ENCODE measurements at regions not wholly inside any gene's neighbourhood (a gene's known extent, or its start where the extent isn't known, plus 50 kb on each side); places are given as distances from the start of the nearest gene placed in this dataset.
"Not testable (repeated sequence)": the region's sequence is repeated elsewhere in the genome, so short reads cannot be mapped to it uniquely, and the experiment has no call there.

DNA sequence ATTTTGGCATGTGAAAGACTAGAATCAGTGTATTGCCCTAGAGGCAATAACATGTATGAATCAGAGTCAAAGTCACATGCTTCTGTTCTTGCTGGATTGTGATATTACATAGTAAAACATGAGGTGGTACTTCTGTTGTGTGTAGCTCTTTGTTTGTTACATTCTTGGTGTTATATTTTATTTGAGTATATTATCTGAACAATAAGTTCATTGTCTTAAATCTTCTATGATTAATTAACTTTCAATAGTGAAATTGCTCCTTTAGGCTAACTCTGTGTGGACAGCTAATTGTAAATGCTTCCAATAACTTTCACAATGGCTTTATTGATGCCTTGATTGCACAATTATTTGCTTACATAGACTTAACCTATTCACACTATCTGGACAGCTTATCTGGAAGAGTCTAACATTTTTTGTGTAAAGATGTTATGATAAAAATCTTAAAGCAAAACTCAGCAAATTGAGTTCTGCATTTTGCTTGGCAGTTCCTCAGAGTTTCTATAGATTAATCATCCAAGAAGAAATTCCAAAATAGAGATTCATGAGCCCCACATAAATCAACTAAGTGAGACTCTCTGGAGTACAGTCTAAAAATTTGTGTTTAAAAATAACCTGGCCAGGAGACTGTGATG lies 239.6 kb upstream of the TUSC1 start:
- DNase-seq (ENCODE audit: low read depth): no peak

GRCh38 chr9:25913806-25914205 lies 235.6 kb upstream of the TUSC1 start:
- no peak for DNase-seq (ENCODE audit: low read depth)

- no peak for DNase-seq (ENCODE audit: low read depth)
Measured at GRCh38 chr9:25904701-25905100, 226.5 kb upstream of the TUSC1 start.

- DNase-seq (ENCODE audit: low read depth): no peak
Measured at GRCh38 chr9:25891527-25891926, 213.3 kb upstream of the TUSC1 start.

DNA sequence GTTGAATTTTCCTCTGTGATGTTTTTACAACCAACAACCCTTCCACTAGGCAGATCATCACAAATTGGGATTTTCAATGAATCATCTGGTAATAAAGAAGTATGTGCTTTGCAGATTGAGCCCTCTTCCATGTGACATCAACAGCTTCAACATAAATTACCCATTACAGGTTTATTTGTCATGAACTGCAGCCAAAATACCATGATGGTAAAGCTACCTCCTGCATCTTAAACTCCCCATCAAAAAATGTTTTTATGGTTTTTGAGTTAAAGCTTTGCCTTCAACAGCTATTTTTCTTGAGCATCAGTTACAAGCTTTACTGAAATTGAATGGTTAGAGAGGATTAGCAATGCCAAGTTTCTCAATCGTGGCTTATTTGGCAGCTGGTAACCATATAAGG lies 211.4 kb upstream of the TUSC1 start:
- DNase-seq (ENCODE audit: low read depth): no peak

DNA sequence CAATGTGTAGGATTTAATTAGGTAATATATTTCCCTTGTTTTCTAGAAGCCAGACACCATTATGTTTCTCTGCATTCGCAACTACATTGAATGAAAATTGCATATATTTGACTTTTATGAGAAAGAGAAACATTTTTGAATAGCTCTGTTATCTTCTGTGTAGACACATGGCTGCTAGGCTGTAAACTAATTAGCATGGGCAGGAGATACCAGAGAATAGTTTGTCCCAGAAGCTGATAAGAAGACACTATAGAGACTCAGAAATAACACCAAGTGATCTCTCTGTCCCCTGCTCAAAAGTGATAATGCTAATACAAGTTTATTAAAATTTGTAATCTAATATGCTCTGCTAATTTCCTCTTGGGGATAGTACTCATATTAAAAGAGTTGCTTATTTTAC lies 198.0 kb upstream of the TUSC1 start:
- no peak for DNase-seq (ENCODE audit: low read depth)

- no peak for DNase-seq (ENCODE audit: low read depth)
Measured at GRCh38 chr9:25864509-25864908, 186.3 kb upstream of the TUSC1 start.

- no peak for DNase-seq (ENCODE audit: low read depth)
Measured at GRCh38 chr9:25861421-25861820, 183.2 kb upstream of the TUSC1 start.

- DNase-seq (ENCODE audit: low read depth): no peak
Measured at GRCh38 chr9:25857147-25857546, 178.9 kb upstream of the TUSC1 start.

GRCh38 chr9:25850803-25851202 lies 172.6 kb upstream of the TUSC1 start:
- DNase-seq (ENCODE audit: low read depth): no peak

DNA sequence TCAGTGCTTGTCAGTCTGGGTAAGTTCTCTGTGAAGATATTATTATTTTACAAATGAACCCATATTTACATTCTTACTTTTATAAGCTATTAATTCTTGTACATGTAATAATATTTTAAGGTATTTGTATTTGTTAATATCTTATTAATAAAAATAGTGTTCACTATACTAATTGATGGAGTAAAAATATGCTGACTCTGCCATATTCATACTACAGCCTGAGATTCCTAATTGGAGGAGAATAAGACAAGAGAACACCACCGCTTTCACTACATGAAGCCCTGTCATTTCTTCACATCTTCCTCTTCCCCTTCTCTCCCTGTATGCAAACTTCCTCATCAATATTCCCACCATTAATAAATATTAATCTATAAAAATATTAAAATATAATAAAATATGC lies 167.6 kb upstream of the TUSC1 start:
- no peak for DNase-seq (ENCODE audit: low read depth)

DNA sequence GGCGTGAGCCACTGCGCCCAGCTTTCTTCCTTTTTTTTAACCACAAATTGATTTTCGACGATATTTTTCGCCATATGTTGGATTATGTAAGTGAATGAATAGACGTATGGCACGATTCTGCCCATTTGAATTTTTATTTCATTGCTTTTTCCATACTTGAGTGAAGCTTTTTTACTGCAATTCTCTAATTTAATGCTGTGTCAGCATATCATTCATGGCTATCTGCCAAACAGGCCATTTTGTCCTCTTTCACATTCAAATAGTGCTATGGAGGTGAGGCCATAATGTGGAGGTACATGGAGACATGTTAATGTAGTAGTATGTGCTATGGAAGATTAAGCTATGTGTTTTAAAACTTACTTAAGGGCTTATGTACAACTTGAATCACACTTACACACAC lies 152.1 kb upstream of the TUSC1 start:
- no peak for DNase-seq (ENCODE audit: low read depth)

DNA sequence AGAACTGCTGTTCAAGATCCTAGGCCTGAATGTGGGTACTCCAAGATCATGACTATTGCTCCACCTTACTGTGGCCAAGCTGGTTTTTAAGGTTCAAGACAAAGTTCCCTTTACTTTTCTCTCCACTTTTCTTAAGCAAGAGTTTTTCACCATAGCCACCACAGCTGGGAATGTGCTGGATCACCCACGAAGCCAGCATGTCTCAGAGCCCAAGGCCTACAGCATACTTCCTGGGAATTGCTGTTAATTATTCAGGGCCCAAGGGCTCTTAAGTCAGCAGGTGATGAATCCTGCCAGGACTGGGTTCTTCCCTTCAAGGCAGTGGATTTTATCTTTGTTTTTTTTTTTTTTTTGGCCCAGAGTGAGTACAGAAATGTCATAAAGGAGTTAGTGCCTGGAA lies 149.4 kb upstream of the TUSC1 start:
- DNase-seq (ENCODE audit: low read depth): no peak

GRCh38 chr9:25816439-25816838 lies 138.2 kb upstream of the TUSC1 start:
- DNase-seq (ENCODE audit: low read depth): no peak

DNA sequence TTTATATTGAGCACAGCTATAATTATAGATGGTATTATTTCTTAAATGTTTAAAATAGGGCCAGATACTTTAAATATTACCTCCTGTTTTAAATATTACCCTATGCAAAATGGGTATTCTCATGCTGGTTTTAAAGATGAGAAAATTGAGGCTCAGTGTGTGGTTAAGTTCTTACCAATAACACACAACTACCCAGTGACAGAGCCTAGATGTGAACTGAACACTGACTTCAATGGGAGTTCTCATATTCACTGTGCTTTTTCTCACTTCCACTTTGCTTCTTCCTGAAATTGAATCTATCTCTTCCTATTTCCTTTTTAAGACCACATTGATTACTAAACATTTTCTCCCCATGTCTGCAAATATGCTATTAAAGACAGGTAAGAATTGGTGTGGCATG lies 135.8 kb upstream of the TUSC1 start:
- no peak for DNase-seq (ENCODE audit: low read depth)

DNA sequence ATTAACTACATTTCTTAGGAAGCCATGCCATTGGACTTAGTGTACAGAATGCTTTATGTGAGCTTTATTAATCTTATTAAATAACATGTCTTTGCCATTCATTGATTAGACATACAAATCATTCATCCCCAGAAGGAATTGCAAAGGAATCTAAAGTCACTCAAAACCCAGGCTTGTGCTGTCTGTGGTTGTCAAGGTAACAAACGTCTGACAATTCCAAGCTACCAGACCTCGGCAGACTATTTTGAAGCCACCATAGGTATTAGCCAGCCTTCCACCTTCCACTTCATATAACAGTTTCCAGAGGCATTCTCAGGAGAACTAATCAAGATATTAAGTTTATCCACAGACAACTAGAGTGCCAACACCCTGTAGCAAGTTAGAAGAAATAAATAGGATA lies 135.2 kb upstream of the TUSC1 start:
- no peak for DNase-seq (ENCODE audit: low read depth)

GRCh38 chr9:25808554-25808953 lies 130.3 kb upstream of the TUSC1 start:
- no peak for DNase-seq (ENCODE audit: low read depth)

- DNase-seq (ENCODE audit: low read depth): no peak
Measured at GRCh38 chr9:25804856-25805255, 126.6 kb upstream of the TUSC1 start.

GRCh38 chr9:25801989-25802388 lies 123.7 kb upstream of the TUSC1 start:
- DNase-seq (ENCODE audit: low read depth): not testable (repeated sequence)

GRCh38 chr9:25773805-25774204 lies 95.6 kb upstream of the TUSC1 start:
- DNase-seq (ENCODE audit: low read depth): no peak

GRCh38 chr9:25755951-25756350 lies 77.7 kb upstream of the TUSC1 start:
- DNase-seq (ENCODE audit: low read depth): no peak

- no peak for DNase-seq (ENCODE audit: low read depth)
Measured at GRCh38 chr9:25752398-25752797, 74.2 kb upstream of the TUSC1 start.

GRCh38 chr9:25742256-25742655 lies 64.0 kb upstream of the TUSC1 start:
- DNase-seq (ENCODE audit: low read depth): no peak

DNA sequence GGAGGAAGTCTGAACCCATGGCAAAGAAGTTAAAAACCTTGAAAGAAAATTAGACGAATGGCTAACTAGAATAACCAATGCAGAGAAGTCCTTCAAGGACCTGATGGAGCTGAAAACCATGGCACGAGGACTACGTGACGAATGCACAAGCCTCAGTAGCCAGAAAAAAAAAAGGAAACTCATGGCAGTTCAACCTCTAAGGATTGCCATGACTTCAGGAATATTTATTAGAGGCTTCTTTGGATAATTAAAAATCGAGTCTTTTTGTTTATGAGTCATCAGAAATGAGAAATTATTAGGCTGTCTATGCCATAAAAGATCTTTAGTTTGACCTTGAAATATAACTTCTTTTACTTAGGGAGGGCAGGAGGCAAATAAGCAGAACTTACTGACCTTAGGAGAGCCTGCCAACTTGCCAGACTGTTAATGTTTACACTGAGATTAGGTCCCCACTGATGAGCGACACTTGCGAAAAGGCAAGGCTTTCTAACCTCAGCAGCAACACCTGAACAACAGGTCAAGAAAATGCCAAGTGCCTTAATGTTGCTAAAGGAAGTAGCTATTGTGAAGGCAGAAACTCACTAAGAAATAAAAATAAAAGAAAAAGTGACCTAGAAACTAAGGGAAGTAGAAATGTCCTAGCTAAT lies 55.2 kb upstream of the TUSC1 start:
- DNase-seq (ENCODE audit: low read depth): no peak

All from activated T-cell treated with anti-CD3 and anti-CD28 coated beads for 48 hours (primary cell).